ENCODE measurements at regions not wholly inside any gene's neighbourhood (a gene's known extent, or its start where the extent isn't known, plus 50 kb on each side); places are given as distances from the start of the nearest gene placed in this dataset.

DNA sequence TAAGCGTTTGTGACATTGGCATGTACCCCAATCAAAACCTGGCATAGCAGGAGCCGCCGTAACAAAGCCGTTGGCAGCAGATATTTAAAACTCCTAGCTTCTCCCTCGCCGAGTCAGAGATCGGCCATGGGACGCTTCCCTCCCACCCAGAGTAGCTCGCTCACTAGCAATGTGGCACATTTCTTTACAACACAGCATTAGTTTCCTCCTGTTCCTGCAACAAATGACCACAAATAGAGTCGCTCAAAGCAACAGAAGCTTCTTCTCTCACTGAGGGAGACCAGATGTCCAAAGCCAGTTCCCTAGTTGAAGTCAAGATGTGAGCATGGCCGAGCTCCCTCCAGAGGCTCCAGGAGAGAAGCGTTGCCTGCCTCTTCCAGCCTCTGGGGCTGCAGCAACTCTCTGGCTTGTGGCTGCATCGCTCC lies 106.7 kb downstream of the RBFOX3 start:
- Mint-ChIP-seq H3K4me3 (no peak overlapping the region), H3K27me3 (peaks cover 4% of the 10 kb centered on the region), H3K27ac (no peak overlapping the region), H3K36me3 (no peaks in the 10 kb centered on the region), H3K4me1 (no peaks in the 10 kb centered on the region), H3K9me3 (no peaks in the 10 kb centered on the region)

GRCh38 chr17:79503126-79503839 lies 107.6 kb downstream of the RBFOX3 start:
- Mint-ChIP-seq H3K4me3 (no peak overlapping the region), H3K27me3 (peaks cover 4% of the 10 kb centered on the region), H3K27ac (no peak overlapping the region), H3K36me3 (no peaks in the 10 kb centered on the region), H3K9me3 (no peaks in the 10 kb centered on the region), H3K4me1 (no peaks in the 10 kb centered on the region)

- H3K4me1 Mint-ChIP-seq: no peaks in the 10 kb centered on the region
- H3K27ac Mint-ChIP-seq: no peak overlapping the region
- H3K27me3 Mint-ChIP-seq: peaks cover 4% of the 10 kb centered on the region
- H3K9me3 Mint-ChIP-seq: no peaks in the 10 kb centered on the region
- no peaks in the 10 kb centered on the region for H3K36me3 Mint-ChIP-seq
- H3K4me3 Mint-ChIP-seq: no peak overlapping the region
Observed at GRCh38 chr17:79501910-79502309, 108.9 kb downstream of the RBFOX3 start.

DNA sequence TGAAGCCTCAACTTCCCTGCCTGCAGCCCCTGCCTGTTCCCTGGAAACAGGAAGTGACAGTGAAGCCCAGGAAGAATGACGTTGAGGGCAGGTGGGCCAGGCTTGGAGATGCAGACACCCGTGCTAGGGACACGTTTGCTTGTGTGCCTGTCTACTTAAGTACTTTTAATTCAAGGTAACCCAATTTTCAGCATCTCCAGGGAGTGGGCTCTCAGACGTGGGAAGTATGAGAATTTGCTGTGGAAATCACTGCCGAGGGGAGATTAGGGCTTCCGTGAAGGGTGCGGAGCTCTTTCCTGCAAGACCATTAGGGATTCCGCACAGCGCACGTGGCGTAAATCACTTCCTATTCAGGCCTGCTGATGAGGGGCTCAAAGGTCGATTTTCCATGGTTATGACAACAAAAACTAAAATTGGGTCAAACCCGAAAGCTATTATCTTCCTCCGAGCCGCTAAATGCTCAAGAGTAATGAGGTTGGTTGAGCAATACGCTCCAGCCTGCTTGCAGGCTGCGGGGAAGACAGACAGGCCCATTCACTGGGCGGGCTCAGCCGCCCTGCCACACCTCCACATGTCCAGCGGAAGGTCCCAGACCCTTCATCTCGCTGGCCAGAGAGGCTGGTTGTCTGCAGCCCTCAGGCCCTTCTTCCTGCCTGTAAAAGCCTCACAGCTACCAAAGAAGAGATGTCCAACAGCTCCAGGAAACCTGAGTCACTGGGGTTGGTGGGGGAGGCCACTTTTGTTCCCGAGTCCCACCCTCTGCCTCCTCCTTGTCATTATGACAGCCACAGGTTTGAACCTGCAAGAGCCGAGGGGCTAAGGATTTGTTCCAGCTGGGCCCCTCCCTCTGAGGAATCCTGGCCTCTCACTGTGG lies 109.9 kb downstream of the RBFOX3 start:
- Mint-ChIP-seq H3K27ac (no peak overlapping the region), H3K9me3 (no peaks in the 10 kb centered on the region), H3K27me3 (peaks cover 4% of the 10 kb centered on the region), H3K4me1 (no peaks in the 10 kb centered on the region), H3K4me3 (no peak overlapping the region), H3K36me3 (no peaks in the 10 kb centered on the region)

DNA sequence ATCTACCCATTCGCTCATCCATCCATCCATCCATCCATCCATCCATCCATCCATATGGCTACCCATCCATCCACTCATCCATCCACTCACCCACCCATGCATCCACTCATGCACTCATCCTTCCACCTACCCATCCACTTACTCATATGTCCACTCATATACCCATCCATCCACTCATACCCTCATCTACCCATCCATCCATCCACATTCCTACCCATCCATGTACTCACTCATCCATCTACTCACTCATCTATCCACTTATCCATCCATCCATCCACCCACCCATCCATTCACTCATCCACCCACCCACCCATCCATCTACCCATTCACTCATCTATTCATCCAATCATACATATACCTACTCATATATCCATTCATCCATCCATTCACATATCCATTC lies 112.0 kb downstream of the RBFOX3 start:
- Mint-ChIP-seq H3K36me3 (no peaks in the 10 kb centered on the region), H3K27me3 (peaks cover 2% of the 10 kb centered on the region), H3K4me3 (no peak overlapping the region), H3K9me3 (no peaks in the 10 kb centered on the region), H3K4me1 (no peaks in the 10 kb centered on the region), H3K27ac (no peak overlapping the region)

GRCh38 chr17:79497777-79498348 lies 113.0 kb downstream of the RBFOX3 start:
- Mint-ChIP-seq H3K36me3 (peaks cover 2% of the 10 kb centered on the region), H3K27ac (peak overlapping the region; percentile 6), H3K27me3 (peaks cover 2% of the 10 kb centered on the region), H3K9me3 (peaks cover 4% of the 10 kb centered on the region), H3K4me3 (no peak overlapping the region), H3K4me1 (no peaks in the 10 kb centered on the region)

- peaks cover 2% of the 10 kb centered on the region for H3K36me3 Mint-ChIP-seq
- H3K4me1 Mint-ChIP-seq: no peaks in the 10 kb centered on the region
- H3K9me3 Mint-ChIP-seq: peaks cover 9% of the 10 kb centered on the region
- peaks cover 2% of the 10 kb centered on the region for H3K27me3 Mint-ChIP-seq
- no peak overlapping the region for H3K27ac Mint-ChIP-seq
- H3K4me3 Mint-ChIP-seq: no peak overlapping the region
Observed at GRCh38 chr17:79496422-79497005, 114.3 kb downstream of the RBFOX3 start.

DNA sequence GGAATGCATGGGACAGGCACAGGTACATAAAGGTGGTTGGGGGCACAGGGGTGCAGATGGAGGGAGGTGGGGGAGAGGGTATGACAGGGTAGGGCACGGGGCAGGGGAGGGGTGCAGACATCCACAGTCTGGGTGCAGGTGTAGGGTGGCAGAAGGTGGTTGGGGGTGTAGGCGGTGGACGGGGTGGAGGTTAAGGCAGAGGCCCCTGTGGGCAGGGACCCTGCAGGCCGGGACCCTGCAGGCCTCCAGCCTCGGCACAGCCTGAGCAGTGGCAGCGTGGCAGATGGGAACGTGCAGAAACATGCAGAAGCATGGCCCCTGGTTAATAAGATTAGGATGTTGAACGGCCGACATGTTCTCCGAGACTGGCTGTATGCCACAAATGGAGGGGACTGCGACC lies 115.2 kb downstream of the RBFOX3 start:
- H3K27ac Mint-ChIP-seq: no peak overlapping the region
- H3K9me3 Mint-ChIP-seq: peaks cover 9% of the 10 kb centered on the region
- peaks cover 5% of the 10 kb centered on the region for H3K27me3 Mint-ChIP-seq
- H3K4me1 Mint-ChIP-seq: no peaks in the 10 kb centered on the region
- H3K36me3 Mint-ChIP-seq: peaks cover 2% of the 10 kb centered on the region
- no peak overlapping the region for H3K4me3 Mint-ChIP-seq

GRCh38 chr17:79491006-79491405 lies 119.8 kb downstream of the RBFOX3 start:
- Mint-ChIP-seq H3K36me3 (peaks cover 2% of the 10 kb centered on the region), H3K4me1 (no peaks in the 10 kb centered on the region), H3K4me3 (no peak overlapping the region), H3K9me3 (peaks cover 9% of the 10 kb centered on the region), H3K27ac (peak overlapping the region; percentile 1), H3K27me3 (peaks cover 19% of the 10 kb centered on the region)

DNA sequence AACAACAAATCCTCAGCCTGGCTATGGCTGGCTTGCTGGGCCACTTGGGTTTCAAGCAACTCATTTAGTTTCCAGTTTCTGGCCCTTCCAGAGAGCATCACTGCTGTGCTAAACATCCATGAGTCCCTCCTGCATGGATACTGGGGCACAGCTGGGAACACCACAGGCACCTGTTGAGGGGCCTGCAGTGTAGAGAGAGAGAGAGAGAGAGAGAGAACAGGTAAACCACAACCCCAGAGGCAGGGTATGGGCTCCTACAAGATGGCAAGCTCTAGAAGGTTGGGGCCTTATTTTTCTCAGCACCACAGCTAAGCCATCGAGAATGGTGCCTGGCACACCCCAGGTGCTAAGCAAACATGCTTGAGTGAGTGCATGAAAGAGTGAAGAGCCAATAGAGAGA lies 120.3 kb downstream of the RBFOX3 start:
- no peak overlapping the region for H3K27ac Mint-ChIP-seq
- no peaks in the 10 kb centered on the region for H3K4me1 Mint-ChIP-seq
- H3K4me3 Mint-ChIP-seq: no peak overlapping the region
- peaks cover 19% of the 10 kb centered on the region for H3K27me3 Mint-ChIP-seq
- peaks cover 9% of the 10 kb centered on the region for H3K9me3 Mint-ChIP-seq
- H3K36me3 Mint-ChIP-seq: peaks cover 2% of the 10 kb centered on the region

DNA sequence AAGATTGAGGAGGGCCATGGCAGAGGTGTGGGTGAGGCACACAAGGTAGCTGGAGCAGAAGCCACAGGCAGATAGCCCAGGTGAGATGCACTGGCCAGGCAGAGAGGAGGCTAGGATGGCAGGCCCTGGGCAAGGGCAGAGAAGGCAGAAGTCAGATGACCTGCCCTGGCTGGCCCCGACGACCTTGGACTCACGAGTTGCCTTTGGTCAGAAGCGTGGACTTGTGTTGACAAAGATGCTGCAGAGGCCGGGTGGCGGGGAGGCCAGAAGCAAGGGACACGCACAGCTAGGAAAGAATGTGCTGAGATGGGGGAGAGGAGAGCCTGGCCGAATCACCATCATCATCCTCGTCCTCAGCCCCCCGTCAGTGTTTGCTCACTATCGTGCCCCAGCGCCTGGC lies 123.7 kb downstream of the RBFOX3 start:
- Mint-ChIP-seq H3K4me1 (no peaks in the 10 kb centered on the region), H3K4me3 (no peak overlapping the region), H3K36me3 (no peaks in the 10 kb centered on the region), H3K27ac (no peak overlapping the region), H3K9me3 (no peaks in the 10 kb centered on the region), H3K27me3 (peaks cover 32% of the 10 kb centered on the region)

- no peak overlapping the region for H3K27ac Mint-ChIP-seq
- peaks cover 29% of the 10 kb centered on the region for H3K27me3 Mint-ChIP-seq
- no peaks in the 10 kb centered on the region for H3K9me3 Mint-ChIP-seq
- no peak overlapping the region for H3K4me3 Mint-ChIP-seq
- no peaks in the 10 kb centered on the region for H3K4me1 Mint-ChIP-seq
- H3K36me3 Mint-ChIP-seq: no peaks in the 10 kb centered on the region
Observed at GRCh38 chr17:79485991-79486390, 124.9 kb downstream of the RBFOX3 start.

DNA sequence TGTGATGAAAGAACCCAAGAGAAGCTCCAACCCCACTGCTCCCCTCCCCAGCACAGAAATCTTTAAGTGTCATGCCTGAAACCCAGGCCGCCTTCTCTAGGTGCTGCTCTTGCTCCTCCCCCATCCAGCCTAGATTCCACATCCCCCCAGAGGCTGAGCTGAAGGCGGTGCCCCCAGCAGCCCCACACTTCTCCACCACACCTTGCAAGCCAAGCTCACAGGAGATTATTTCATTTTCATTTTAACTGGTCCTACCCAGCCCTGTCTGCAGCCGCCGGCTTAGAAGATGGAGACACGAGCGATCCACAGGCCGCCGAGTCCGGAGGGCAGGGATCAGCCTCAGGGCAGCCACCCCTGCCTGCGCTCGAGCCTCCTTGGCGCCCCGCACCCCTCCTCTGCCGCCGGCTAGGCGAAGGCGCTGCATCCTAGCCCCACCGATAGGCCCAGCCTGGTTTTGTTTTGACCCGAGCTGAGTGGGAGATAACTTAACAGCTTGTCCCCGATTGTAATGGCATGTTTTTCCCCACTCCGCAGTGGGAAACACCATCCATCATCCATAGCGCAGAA lies 125.3 kb downstream of the RBFOX3 start:
- no peaks in the 10 kb centered on the region for H3K36me3 Mint-ChIP-seq
- peaks cover 32% of the 10 kb centered on the region for H3K27me3 Mint-ChIP-seq
- H3K4me3 Mint-ChIP-seq: no peak overlapping the region
- H3K27ac Mint-ChIP-seq: no peak overlapping the region
- H3K9me3 Mint-ChIP-seq: no peaks in the 10 kb centered on the region
- no peaks in the 10 kb centered on the region for H3K4me1 Mint-ChIP-seq

GRCh38 chr17:79484600-79485418 lies 126.0 kb downstream of the RBFOX3 start:
- H3K9me3 Mint-ChIP-seq: no peaks in the 10 kb centered on the region
- no peak overlapping the region for H3K27ac Mint-ChIP-seq
- H3K36me3 Mint-ChIP-seq: no peaks in the 10 kb centered on the region
- no peaks in the 10 kb centered on the region for H3K4me1 Mint-ChIP-seq
- H3K27me3 Mint-ChIP-seq: peaks cover 35% of the 10 kb centered on the region
- no peak overlapping the region for H3K4me3 Mint-ChIP-seq

- Mint-ChIP-seq H3K9me3 (no peaks in the 10 kb centered on the region), H3K4me1 (no peaks in the 10 kb centered on the region), H3K36me3 (no peaks in the 10 kb centered on the region), H3K27ac (peak overlapping the region; percentile 30), H3K27me3 (peaks cover 33% of the 10 kb centered on the region), H3K4me3 (no peak overlapping the region)
Observed at GRCh38 chr17:79483842-79484241, 127.0 kb downstream of the RBFOX3 start.

Data from activated naive CD4-positive, alpha-beta T cell treated with anti-CD3 and anti-CD28 coated beads, Interleukin-2, amount 50 U/mL, for 24 hours (primary cell).